ENCODE measurements at regions not wholly inside any gene's neighbourhood (a gene's known extent, or its start where the extent isn't known, plus 50 kb on each side); places are given as distances from the start of the nearest gene placed in this dataset.

- DNase-seq = no peak
Observed at GRCh38 chr2:120958623-120959366, 223.1 kb downstream of the GLI2 start.

- no peak for DNase-seq
Observed at GRCh38 chr2:120959426-120959825, 223.8 kb downstream of the GLI2 start.

- DNase-seq = no peak
Observed at GRCh38 chr2:120960770-120961366, 225.2 kb downstream of the GLI2 start.

GRCh38 chr2:120961396-120961795, 225.7 kb downstream of the GLI2 start:
- DNase-seq = no peak

- DNase-seq = no peak
Observed at GRCh38 chr2:120963997-120964705, 228.5 kb downstream of the GLI2 start.

GRCh38 chr2:120964819-120965218, 229.2 kb downstream of the GLI2 start:
- no peak for DNase-seq

GRCh38 chr2:120966510-120967254, 231.0 kb downstream of the GLI2 start:
- DNase-seq = no peak

- no peak for DNase-seq
Observed at GRCh38 chr2:120968307-120969015, 232.8 kb downstream of the GLI2 start.

GRCh38 chr2:120969613-120970355, 234.1 kb downstream of the GLI2 start:
- DNase-seq = no peak

- no peak for DNase-seq
Observed at GRCh38 chr2:120971866-120972265, 236.2 kb downstream of the GLI2 start.

GRCh38 chr2:120972286-120972685, 236.6 kb downstream of the GLI2 start:
- no peak for DNase-seq

GRCh38 chr2:120973196-120973595, 237.5 kb downstream of the GLI2 start:
- DNase-seq = no peak

GRCh38 chr2:120974950-120975349, 239.3 kb downstream of the GLI2 start:
- no peak for DNase-seq

GRCh38 chr2:120976501-120977307, 241.0 kb downstream of the GLI2 start:
- DNase-seq = no peak

GRCh38 chr2:120977582-120978358, 242.1 kb downstream of the GLI2 start:
- DNase-seq = no peak

- no peak for DNase-seq
Observed at GRCh38 chr2:120978359-120979050, 242.8 kb downstream of the GLI2 start.

- DNase-seq = no peak
Observed at GRCh38 chr2:120979398-120979797, 243.7 kb downstream of the GLI2 start.

GRCh38 chr2:120979921-120980320, 244.3 kb downstream of the GLI2 start:
- DNase-seq = no peak

GRCh38 chr2:120981443-120981842, 245.8 kb downstream of the GLI2 start:
- DNase-seq = no peak

Measured in T-helper 2 cell (primary cell).